H9 (cell line): ENCODE measurements at regions not wholly inside any gene's neighbourhood (a gene's known extent, or its start where the extent isn't known, plus 50 kb on each side); places are given as distances from the start of the nearest gene placed in this dataset.

ENCODE experiments used
- DNase-seq: peaks from one replicate; pipeline ENCODE4 v3.0.0-alpha.2; 2017
- H2AFZ ChIP-seq: one replicate; pipeline ENCODE4 v1.6.1; 2013; ENCODE audit warnings: mild to moderate bottlenecking, low read length, control low read depth, moderate library complexity
- H2AK5ac ChIP-seq: 2 replicates; pipeline ENCODE4 v1.6.1; 2013; ENCODE audit warnings: low read length, control low read depth, mixed read lengths; ENCODE audit not compliant: insufficient read length
- H2BK120ac ChIP-seq: one replicate; pipeline ENCODE4 v1.6.1; 2013; ENCODE audit warnings: low read depth, mild to moderate bottlenecking, low read length, control low read depth, inconsistent platforms; ENCODE audit not compliant: poor library complexity, severe bottlenecking
- H2BK12ac ChIP-seq: 2 replicates; pipeline ENCODE4 v1.6.1; 2013; ENCODE audit warnings: low read length, control low read depth, mixed read lengths, low read depth; ENCODE audit not compliant: insufficient read length
- H2BK15ac ChIP-seq: 2 replicates; pipeline ENCODE4 v1.6.1; 2013; ENCODE audit warnings: low read depth, low read length, control low read depth
- H2BK20ac ChIP-seq: one replicate; pipeline ENCODE4 v1.6.1; 2013; ENCODE audit warnings: low read depth, mild to moderate bottlenecking, low read length, control low read depth, inconsistent platforms; ENCODE audit not compliant: poor library complexity, severe bottlenecking
- H2BK5ac ChIP-seq: 2 replicates; pipeline ENCODE4 v1.6.1; 2013; ENCODE audit warnings: low read length, control low read depth, mixed read lengths; ENCODE audit not compliant: insufficient read length
- H3K14ac ChIP-seq: 2 replicates; pipeline ENCODE4 v1.6.1; 2013; ENCODE audit warnings: low read length, control low read depth; ENCODE audit not compliant: insufficient read depth
- H3K18ac ChIP-seq: 2 replicates; pipeline ENCODE4 v1.6.1; 2013; ENCODE audit warnings: low read depth, mild to moderate bottlenecking, mixed read lengths, low read length, control low read depth; ENCODE audit not compliant: insufficient read length
- H3K23ac ChIP-seq: 2 replicates; pipeline ENCODE4 v1.6.1; 2013; ENCODE audit warnings: low read length, control low read depth, mixed read lengths, low read depth; ENCODE audit not compliant: insufficient read length
- H3K23me2 ChIP-seq: 2 replicates; pipeline ENCODE4 v1.6.1; 2013; ENCODE audit warnings: low read depth, mild to moderate bottlenecking, mixed read lengths, low read length, control low read depth; ENCODE audit not compliant: insufficient read length, poor library complexity, severe bottlenecking
- H3K27ac ChIP-seq: 2 replicates; pipeline ENCODE4 v1.5.1; 2013; ENCODE audit warnings: low read length, control low read depth, mixed read lengths, low read depth; ENCODE audit not compliant: insufficient read length
- H3K27me3 ChIP-seq: 2 replicates; pipeline ENCODE4 v1.6.1; 2013; ENCODE audit warnings: low read length, control low read depth, inconsistent platforms; ENCODE audit not compliant: insufficient read depth
- H3K4ac ChIP-seq: 2 replicates; pipeline ENCODE4 v1.6.1; 2013; ENCODE audit warnings: low read depth, mild to moderate bottlenecking, control low read depth, inconsistent platforms, low read length, moderate library complexity
- H3K4me1 ChIP-seq: 2 replicates; pipeline ENCODE4 v1.6.1; 2013; ENCODE audit warnings: low read length, control low read depth, inconsistent platforms; ENCODE audit not compliant: insufficient read depth
- H3K4me2 ChIP-seq: 2 replicates; pipeline ENCODE4 v1.6.1; 2013; ENCODE audit warnings: low read length, control low read depth, mixed read lengths; ENCODE audit not compliant: insufficient read length, insufficient read depth
- H3K56ac ChIP-seq: 2 replicates; pipeline ENCODE4 v1.6.1; 2013; ENCODE audit warnings: low read depth, mild to moderate bottlenecking, mixed read lengths, low read length, control low read depth; ENCODE audit not compliant: insufficient read length
- H3K79me1 ChIP-seq: 2 replicates; pipeline ENCODE4 v1.6.1; 2013; ENCODE audit warnings: low read depth, mild to moderate bottlenecking, moderate library complexity, low read length, control low read depth, inconsistent platforms; ENCODE audit not compliant: insufficient read depth, poor library complexity, severe bottlenecking
- H3K79me2 ChIP-seq: 2 replicates; pipeline ENCODE4 v1.6.1; 2013; ENCODE audit warnings: low read length, control low read depth, inconsistent platforms; ENCODE audit not compliant: insufficient read depth
- H3K9ac ChIP-seq: 2 replicates; pipeline ENCODE4 v1.6.1; 2013; ENCODE audit warnings: low read length, control low read depth, mixed read lengths; ENCODE audit not compliant: insufficient read length; ENCODE audit errors: extremely low read depth
- H3K9me3 ChIP-seq: one replicate; pipeline ENCODE4 v1.6.1; 2013; ENCODE audit warnings: low read depth, low read length, inconsistent platforms; ENCODE audit not compliant: control insufficient read depth
- H3T11ph ChIP-seq: one replicate; pipeline ENCODE4 v1.6.1; 2013; ENCODE audit warnings: mild to moderate bottlenecking, low read length, control low read depth, inconsistent platforms
- H4K20me1 ChIP-seq: one replicate; pipeline ENCODE4 v1.6.1; 2013; ENCODE audit not compliant: control insufficient read depth, insufficient read length, insufficient read depth
- H4K5ac ChIP-seq: 2 replicates; pipeline ENCODE4 v1.6.1; 2013; ENCODE audit warnings: low read depth, mild to moderate bottlenecking, mixed read lengths, low read length, control low read depth; ENCODE audit not compliant: insufficient read length
- H4K8ac ChIP-seq: replicated peaks from 2 replicates; pipeline ENCODE4 v1.6.1; 2013; ENCODE audit warnings: low read length, control low read depth, mixed read lengths, low read depth; ENCODE audit not compliant: insufficient read length
- H4K91ac ChIP-seq: 2 replicates; pipeline ENCODE4 v1.6.1; 2013; ENCODE audit warnings: low read depth, mild to moderate bottlenecking, moderate library complexity, mixed read lengths, low read length, control low read depth; ENCODE audit not compliant: insufficient read length
- H3K27ac Mint-ChIP-seq, 3 experiments: 2 replicates in 2 of 3; 3 replicates in 1 of 3; pipeline ENCODE4 v1.8.0; 2020 to 2021; ENCODE audit warnings: mixed read lengths in 3 of 3, mild to moderate bottlenecking in 1 of 3, moderate library complexity in 1 of 3
- H3K27me3 Mint-ChIP-seq: 2 replicates; pipeline ENCODE4 v1.8.0; 2021; ENCODE audit warnings: low read depth, mild to moderate bottlenecking, moderate library complexity, mixed read lengths
- H3K36me3 Mint-ChIP-seq, 3 experiments: 2 replicates in 2 of 3; 3 replicates in 1 of 3; pipeline ENCODE4 v1.8.0; 2020 to 2021; ENCODE audit warnings: low read depth in 3 of 3, mixed read lengths in 3 of 3; ENCODE audit not compliant: insufficient read depth in 1 of 3
- H3K4me1 Mint-ChIP-seq, 2 experiments: 2 replicates each; pipeline ENCODE4 v1.8.0; 2020; ENCODE audit warnings: mixed read lengths in 2 of 2
- H3K4me3 Mint-ChIP-seq, 2 experiments: 2 replicates in 1 of 2; 3 replicates in 1 of 2; pipeline ENCODE4 v1.8.0; 2020 to 2021; ENCODE audit warnings: mild to moderate bottlenecking in 2 of 2, mixed read lengths in 2 of 2, moderate library complexity in 1 of 2
- H3K9me3 Mint-ChIP-seq, 2 experiments: 2 replicates in 1 of 2; 3 replicates in 1 of 2; pipeline ENCODE4 v1.8.0; 2020; ENCODE audit warnings: mild to moderate bottlenecking in 2 of 2, mixed read lengths in 2 of 2, moderate library complexity in 1 of 2
- WGBS: extraction: QIAGEN DNeasy Blood & Tissue Kit; methylation state at CpG from one replicate; pipeline ENCODE4 v1.1.7; 2013; ENCODE audit warnings: missing lambda C conversion rate, low lambda C conversion rate, mixed read lengths; ENCODE audit not compliant: insufficient read length; ENCODE audit errors: extremely low coverage; 5-methylcytosine and 5-hydroxymethylcytosine counted together
- TF ChIP-seq, protein P1 (sequence below): fragments of 200-600 bp; sonication (generic); conservative IDR thresholded peaks from 3 replicates; pipeline ENCODE4 v1.8.0; 2021; ENCODE audit warnings: antibody characterized with exemption, mild to moderate bottlenecking

DNA sequence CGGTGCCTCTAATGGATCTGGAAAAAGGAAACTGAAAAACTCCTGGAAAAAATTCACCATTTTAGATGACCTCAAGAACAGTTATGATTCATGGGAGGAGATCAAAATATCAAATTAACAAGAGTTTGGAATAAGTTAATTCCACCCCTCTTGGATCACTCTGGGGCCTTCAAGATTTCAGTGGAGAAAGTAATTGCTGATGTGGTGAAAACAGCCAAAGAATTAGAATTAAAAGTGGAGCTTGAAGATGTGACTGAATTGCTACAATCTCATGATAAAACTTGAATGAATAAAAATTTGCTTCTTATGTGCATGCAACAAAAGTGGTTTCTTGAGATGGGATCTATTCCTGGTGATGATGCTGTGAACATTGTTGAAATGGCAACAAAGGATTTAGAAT is 974.4 kb upstream of the GYPC start:
- Histone ChIP-seq H3K23ac (no peak overlapping the region), H3T11ph (no peak overlapping the region), H2AFZ (no peak overlapping the region), H4K8ac (no peak overlapping the region), H3K27ac (no peak overlapping the region), H4K20me1 (no peaks in the 10 kb centered on the region), H3K4me2 (no peak overlapping the region), H4K5ac (no peak overlapping the region), H2BK12ac (no peak overlapping the region), H2BK15ac (no peak overlapping the region), H3K9me3 (no peaks in the 10 kb centered on the region), H2BK20ac (no peak overlapping the region), H3K9ac (no peak overlapping the region), H3K27me3 (no peaks in the 10 kb centered on the region), H3K4me1 (no peaks in the 10 kb centered on the region), H2BK120ac (no peak overlapping the region), H4K91ac (no peak overlapping the region), H3K18ac (no peak overlapping the region), H3K79me2 (no peaks in the 10 kb centered on the region), H3K79me1 (no peaks in the 10 kb centered on the region), H2AK5ac (no peak overlapping the region), H3K14ac (no peak overlapping the region), H3K4ac (no peak overlapping the region), H3K23me2 (no peaks in the 10 kb centered on the region), H3K56ac (no peak overlapping the region), H2BK5ac (no peak overlapping the region)
- Mint-ChIP-seq H3K27me3 (no peaks in the 10 kb centered on the region), H3K4me3 (no peak overlapping the region), H3K9me3 (peaks cover 0 to 3% of the 10 kb centered on the region in 2 experiments; a peak in 2 of 5 replicates), H3K36me3 (no peaks in the 10 kb centered on the region), H3K4me1 (peaks cover 4 to 9% of the 10 kb centered on the region in 2 experiments; a peak in 3 of 4 replicates), H3K27ac (no peak overlapping the region)
- WGBS = no CpG with 5 or more reads among the region's 1 CpG
- DNase-seq = no peak
- TF ChIP-seq, protein P1, sequence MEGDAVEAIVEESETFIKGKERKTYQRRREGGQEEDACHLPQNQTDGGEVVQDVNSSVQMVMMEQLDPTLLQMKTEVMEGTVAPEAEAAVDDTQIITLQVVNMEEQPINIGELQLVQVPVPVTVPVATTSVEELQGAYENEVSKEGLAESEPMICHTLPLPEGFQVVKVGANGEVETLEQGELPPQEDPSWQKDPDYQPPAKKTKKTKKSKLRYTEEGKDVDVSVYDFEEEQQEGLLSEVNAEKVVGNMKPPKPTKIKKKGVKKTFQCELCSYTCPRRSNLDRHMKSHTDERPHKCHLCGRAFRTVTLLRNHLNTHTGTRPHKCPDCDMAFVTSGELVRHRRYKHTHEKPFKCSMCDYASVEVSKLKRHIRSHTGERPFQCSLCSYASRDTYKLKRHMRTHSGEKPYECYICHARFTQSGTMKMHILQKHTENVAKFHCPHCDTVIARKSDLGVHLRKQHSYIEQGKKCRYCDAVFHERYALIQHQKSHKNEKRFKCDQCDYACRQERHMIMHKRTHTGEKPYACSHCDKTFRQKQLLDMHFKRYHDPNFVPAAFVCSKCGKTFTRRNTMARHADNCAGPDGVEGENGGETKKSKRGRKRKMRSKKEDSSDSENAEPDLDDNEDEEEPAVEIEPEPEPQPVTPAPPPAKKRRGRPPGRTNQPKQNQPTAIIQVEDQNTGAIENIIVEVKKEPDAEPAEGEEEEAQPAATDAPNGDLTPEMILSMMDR = no peak
